ENCODE measurements at regions not wholly inside any gene's neighbourhood (a gene's known extent, or its start where the extent isn't known, plus 50 kb on each side); places are given as distances from the start of the nearest gene placed in this dataset.
A peak's percentile ranks its signal among the peaks of the same experiment; 100 is the strongest.
"Not testable (repeated sequence)": the region's sequence is repeated elsewhere in the genome, so short reads cannot be mapped to it uniquely, and the experiment has no call there.

- DNase-seq (ENCODE audit: low read depth in 2 of 3, low spot score in 1 of 3) = no peak
These were observed 137.2 kb upstream of the ESX1 start for GRCh38 chrX:104391906-104392305.

- DNase-seq (ENCODE audit: low read depth in 2 of 3, low spot score in 1 of 3) = no peak
These were observed 122.2 kb upstream of the ESX1 start for GRCh38 chrX:104376937-104377336.

DNA sequence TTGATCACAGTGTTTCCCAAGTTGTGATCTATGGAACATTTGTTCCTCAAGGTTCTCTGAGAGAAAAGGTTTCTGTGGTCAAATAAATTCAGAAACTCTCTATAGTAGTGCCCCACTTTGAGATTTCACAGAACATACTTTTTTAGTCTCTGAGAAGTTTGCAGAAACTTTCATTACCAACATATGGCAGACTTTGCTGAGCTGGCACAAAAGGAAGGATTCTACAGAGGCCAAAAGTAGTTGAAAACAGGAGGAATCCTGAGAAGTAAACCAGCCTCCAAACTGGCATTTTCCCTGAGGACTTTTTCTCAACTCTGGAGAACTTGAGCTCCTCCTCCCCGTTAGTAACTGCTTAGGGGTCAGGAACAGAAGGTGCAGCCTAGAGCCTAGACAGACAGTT is 117.8 kb upstream of the ESX1 start:
- no peak for DNase-seq (ENCODE audit: low read depth in 2 of 3, low spot score in 1 of 3)

GRCh38 chrX:104370089-104370488 is 115.4 kb upstream of the ESX1 start:
- no peak for DNase-seq (ENCODE audit: low read depth in 2 of 3, low spot score in 1 of 3)

- DNase-seq (ENCODE audit: low read depth in 2 of 3, low spot score in 1 of 3) = not testable (repeated sequence)
These were observed 106.0 kb upstream of the ESX1 start for GRCh38 chrX:104360774-104361173.

- no peak for DNase-seq (ENCODE audit: low read depth in 2 of 3, low spot score in 1 of 3)
These were observed 104.4 kb upstream of the ESX1 start for GRCh38 chrX:104359124-104359523.

- no peak for DNase-seq (ENCODE audit: low read depth in 2 of 3, low spot score in 1 of 3)
These were observed 96.5 kb upstream of the ESX1 start for GRCh38 chrX:104351173-104351769.

DNA sequence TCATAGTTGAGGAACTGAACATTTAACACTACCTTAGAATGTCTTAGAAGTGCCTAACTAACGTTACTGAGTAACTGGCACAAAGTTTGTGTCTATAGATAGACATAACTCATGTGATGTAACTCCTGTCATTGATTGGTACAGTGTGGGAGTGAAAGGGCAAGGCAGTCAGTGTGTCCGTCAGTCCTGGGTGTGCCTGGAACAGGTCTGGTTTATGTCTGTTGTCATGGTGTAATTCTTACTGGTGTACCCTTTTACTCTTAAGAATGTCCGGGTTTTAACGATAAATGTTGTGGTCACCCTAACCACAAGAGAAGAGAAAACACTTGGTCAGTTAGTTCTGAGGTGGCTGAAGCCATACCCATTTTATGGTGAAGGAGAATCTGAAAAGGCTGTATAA is 93.1 kb upstream of the ESX1 start:
- no peak for DNase-seq (ENCODE audit: low read depth in 2 of 3, low spot score in 1 of 3)

- peak; percentile 1 to 55 (median 3) for DNase-seq (ENCODE audit: low read depth in 2 of 3, low spot score in 1 of 3)
These were observed 88.8 kb upstream of the ESX1 start for GRCh38 chrX:104343428-104344129.

DNA sequence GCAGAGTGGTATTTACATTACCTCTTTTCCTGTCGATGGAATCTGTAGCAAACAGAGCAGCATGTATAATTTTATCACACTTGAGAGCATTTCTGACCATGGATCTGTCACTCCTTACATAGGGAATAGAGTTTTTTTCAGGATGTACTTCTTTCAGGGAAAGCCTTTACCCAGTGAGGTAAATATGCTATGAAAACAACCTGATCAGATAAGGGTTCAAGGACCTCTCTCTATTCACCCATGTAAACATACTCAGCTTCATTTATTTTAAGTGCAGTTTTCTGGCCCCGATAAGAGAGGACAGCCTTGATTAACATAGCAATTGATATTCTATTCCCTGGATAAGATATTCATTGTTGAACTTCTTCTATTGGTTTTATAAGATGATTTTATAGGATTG is 87.3 kb upstream of the ESX1 start:
- no peak for DNase-seq (ENCODE audit: low read depth in 2 of 3, low spot score in 1 of 3)

DNA sequence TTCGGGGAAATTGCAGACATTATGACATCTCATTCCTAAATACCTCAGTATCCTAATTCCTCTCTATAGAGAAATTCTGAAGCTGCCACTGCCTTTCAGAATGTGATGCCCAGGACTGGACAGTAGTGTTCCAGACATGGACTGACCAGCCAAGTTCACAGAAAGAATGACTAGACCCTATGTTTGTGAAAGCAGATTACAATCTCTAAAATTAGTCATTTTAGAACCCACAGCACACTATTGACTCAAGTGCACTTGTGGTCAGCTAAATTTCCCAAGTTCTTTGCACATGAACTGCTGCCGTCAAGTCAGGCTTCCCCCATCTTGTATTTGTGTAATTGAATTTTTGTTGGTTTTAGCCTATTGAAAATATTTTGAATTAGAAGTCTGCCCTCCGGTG is 81.0 kb upstream of the ESX1 start:
- DNase-seq (ENCODE audit: low read depth in 2 of 3, low spot score in 1 of 3) = no peak

DNA sequence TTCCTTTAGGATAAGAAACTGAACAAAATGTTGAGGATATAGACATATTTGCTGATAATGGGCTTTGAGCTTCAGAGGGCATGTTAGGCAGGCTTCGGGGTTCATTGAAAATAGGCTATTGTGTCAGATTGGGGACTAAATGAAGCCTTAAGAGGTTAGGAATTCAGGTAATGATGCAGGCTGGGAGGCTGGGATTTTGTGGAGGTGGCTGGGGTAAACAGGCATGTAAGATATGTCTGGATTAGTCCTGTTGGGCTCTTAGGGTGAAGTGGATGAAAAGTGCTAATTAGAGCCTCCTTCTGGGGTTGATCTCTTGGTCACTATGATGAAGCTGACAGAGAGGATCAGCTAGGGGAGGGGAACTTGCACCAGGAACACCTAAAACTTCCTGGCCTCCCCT is 80.2 kb upstream of the ESX1 start:
- no peak for DNase-seq (ENCODE audit: low read depth in 2 of 3, low spot score in 1 of 3)

DNA sequence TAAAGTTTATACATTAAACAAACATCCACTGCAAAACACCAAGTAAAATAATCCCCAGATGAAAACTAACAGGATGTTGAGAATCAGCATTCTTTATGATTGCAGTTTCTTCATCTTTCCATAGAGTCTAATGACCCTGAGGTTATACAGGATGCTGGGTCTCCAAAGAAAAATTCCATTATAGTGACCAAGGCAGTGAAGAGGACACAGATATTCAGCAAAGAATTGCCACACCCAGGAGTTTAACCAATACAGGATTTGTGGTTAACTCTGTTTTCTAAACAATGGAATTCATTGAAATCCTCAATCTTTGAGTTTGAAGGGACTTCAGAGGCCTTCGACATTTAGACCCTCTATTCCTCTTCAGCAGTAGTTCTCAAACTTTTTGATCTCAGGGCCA is 76.2 kb upstream of the ESX1 start:
- no peak for DNase-seq (ENCODE audit: low read depth in 2 of 3, low spot score in 1 of 3)

- DNase-seq (ENCODE audit: low read depth in 2 of 3, low spot score in 1 of 3) = no peak
These were observed 75.0 kb upstream of the ESX1 start for GRCh38 chrX:104329731-104330130.

- DNase-seq (ENCODE audit: low read depth in 2 of 3, low spot score in 1 of 3) = no peak
These were observed 70.5 kb upstream of the ESX1 start for GRCh38 chrX:104325213-104325585.

GRCh38 chrX:104324461-104325212 is 69.9 kb upstream of the ESX1 start:
- DNase-seq (ENCODE audit: low read depth in 2 of 3, low spot score in 1 of 3) = no peak

DNA sequence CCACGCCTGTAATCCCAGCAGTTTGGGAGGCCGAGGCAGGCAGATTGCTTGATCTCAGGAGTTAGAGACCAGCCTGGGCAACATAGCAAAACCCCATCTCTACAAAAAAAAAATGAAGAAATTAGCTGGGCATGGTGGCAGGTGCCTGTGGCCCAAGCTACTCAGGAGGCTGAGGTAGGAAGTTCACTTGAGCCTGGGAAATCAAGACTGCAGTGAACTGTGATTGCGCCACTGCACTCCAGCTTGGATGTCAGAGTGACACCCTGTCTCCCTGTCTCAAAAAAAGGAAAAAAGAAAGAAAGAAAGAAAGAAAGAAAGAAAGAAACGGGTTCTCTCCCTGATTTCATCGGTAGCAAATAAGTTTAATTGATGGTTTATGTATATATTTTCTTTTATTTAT is 64.6 kb upstream of the ESX1 start:
- DNase-seq (ENCODE audit: low read depth in 2 of 3, low spot score in 1 of 3) = no peak

GRCh38 chrX:104318330-104319009 is 63.7 kb upstream of the ESX1 start:
- DNase-seq (ENCODE audit: low read depth in 2 of 3, low spot score in 1 of 3) = no peak

DNA sequence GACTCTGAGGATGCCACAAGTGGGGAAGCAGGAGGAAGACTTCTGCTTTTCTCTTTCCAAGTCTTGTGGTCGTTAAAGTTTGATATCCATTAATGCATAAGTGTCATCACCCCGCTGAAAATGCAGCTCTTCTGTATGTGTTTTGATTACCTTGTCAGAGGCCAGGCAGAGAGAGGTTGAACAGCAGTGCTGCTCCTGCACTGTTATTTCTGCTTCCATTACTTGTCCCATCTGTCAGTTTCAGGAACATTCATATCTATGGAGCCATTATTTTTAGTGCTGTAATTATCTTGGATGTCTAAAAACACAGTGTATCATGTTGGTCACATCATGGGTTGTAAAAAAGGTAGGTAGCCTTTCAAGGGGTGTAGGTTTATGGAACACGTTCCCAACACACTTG is 62.0 kb upstream of the ESX1 start:
- no peak for DNase-seq (ENCODE audit: low read depth in 2 of 3, low spot score in 1 of 3)

GRCh38 chrX:104315555-104315954 is 60.8 kb upstream of the ESX1 start:
- DNase-seq (ENCODE audit: low read depth in 2 of 3, low spot score in 1 of 3) = no peak

- DNase-seq (ENCODE audit: low read depth in 2 of 3, low spot score in 1 of 3) = no peak
These were observed 56.0 kb upstream of the ESX1 start for GRCh38 chrX:104310657-104311254.

DNA sequence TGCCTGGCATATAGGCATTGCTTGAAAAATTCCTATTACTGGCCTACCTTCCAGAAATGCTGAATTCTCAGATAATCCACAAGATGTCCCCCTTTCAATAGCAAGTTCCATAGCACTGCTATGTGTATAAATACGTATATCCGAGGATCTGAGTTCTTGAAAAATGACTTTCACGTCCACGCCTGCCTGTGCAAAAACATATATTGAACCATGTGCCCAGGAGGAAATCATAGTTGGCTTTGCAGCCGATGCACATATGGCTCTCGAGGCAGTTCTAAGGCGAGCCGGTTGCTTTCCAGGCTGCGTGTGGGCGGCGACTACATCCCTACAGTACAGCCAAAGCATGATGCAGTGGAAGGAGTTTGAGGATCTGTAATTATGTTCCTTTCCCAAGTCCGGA is 55.4 kb upstream of the ESX1 start:
- no peak for DNase-seq (ENCODE audit: low read depth in 2 of 3, low spot score in 1 of 3)

Measured in stimulated activated CD4-positive, alpha-beta T cell treated with anti-CD3 and anti-CD28 coated beads, Interleukin-12 subunit alpha, Interleukin-12 subunit beta, amount 100 ng/mL, for 48 hours (primary cell).